Tibial nerve (tissue), 4 donors: ENCODE measurements at regions not wholly inside any gene's neighbourhood (a gene's known extent, or its start where the extent isn't known, plus 50 kb on each side); places are given as distances from the start of the nearest gene placed in this dataset.

Experiments
- DNase-seq, 2 donors: peaks; one replicate each; pipeline ENCODE4 v3.0.0-alpha.2; 2019; ENCODE audit warnings: low spot score in 2 of 2
- H3K27ac ChIP-seq, 4 donors: fragments of 200-600 bp; sonication (generic) in 3 of 4; one replicate each; pipeline ENCODE4 v1.5.1; 2017 to 2019; ENCODE audit warnings: mild to moderate bottlenecking in 1 of 4
- H3K27me3 ChIP-seq, 2 donors: fragments of 200-600 bp; sonication (generic) in 1 of 2; one replicate each; pipeline versions ENCODE4 v1.5.1 to v1.6.0; 2017 to 2019
- H3K36me3 ChIP-seq, 3 donors: fragments of 200-600 bp; sonication (generic); one replicate each; pipeline ENCODE4 v1.5.1; 2018 to 2019
- H3K4me1 ChIP-seq, 4 donors: fragments of 200-600 bp; sonication (generic) in 3 of 4; one replicate each; pipeline ENCODE4 v1.5.1; 2017 to 2019
- H3K4me3 ChIP-seq, 4 donors: fragments of 200-600 bp; sonication (generic) in 3 of 4; one replicate each; pipeline ENCODE4 v1.5.1; 2017 to 2019; ENCODE audit warnings: mild to moderate bottlenecking in 1 of 4, moderate library complexity in 1 of 4
- H3K9me3 ChIP-seq, 4 donors: fragments of 200-600 bp; sonication (generic) in 3 of 4; one replicate each; pipeline ENCODE4 v1.5.1; 2017 to 2019
- EP300 ChIP-seq, 2 donors: sonication (generic); formaldehyde crosslinking; IDR thresholded peaks; one replicate each; pipeline ENCODE4 v1.6.1; 2017; ENCODE audit warnings: antibody characterized with exemption in 2 of 2, mild to moderate bottlenecking in 1 of 2
- POLR2A ChIP-seq, 2 donors: fragments of 450-650 bp; IDR thresholded peaks; one replicate each; pipeline ENCODE4 v1.6.1; 2017; ENCODE audit warnings: antibody characterized with exemption in 2 of 2, mild to moderate bottlenecking in 2 of 2, moderate library complexity in 2 of 2
- WGBS, 2 donors: methylation state at CpG; one replicate each; pipeline ENCODE4 v1.1.5; 2018; 5-methylcytosine and 5-hydroxymethylcytosine counted together
- TF ChIP-seq, protein P1 (sequence below), 5 experiments: fragments of 200-600 bp in 3 of 5; fragments of 450-650 bp in 2 of 5; sonication (generic) in 3 of 5; IDR thresholded peaks; one replicate each; pipeline ENCODE4 v1.5.1; 2016 to 2019; ENCODE audit warnings: antibody characterized with exemption in 5 of 5, mild to moderate bottlenecking in 3 of 5, moderate library complexity in 2 of 5

GRCh38 chr13:34156841-34157365, 339.0 kb downstream of the RFC3 start:
- Histone ChIP-seq H3K4me1 (peaks cover 0 to 16% (median 2%) of the 10 kb centered on the region in 4 donors), H3K4me3 (no peak overlapping the region)
- no peak for TF ChIP-seq POLR2A (IDR thresholded peaks at IDR 0.05)
- TF ChIP-seq EP300 (IDR thresholded peaks at IDR 0.05): peak in 1 of 2 donors; percentile 54

GRCh38 chr13:34159946-34160345, 342.0 kb downstream of the RFC3 start:
- Histone ChIP-seq H3K27me3 (no peaks in the 10 kb centered on the region), H3K4me1 (peaks cover 0 to 30% (median 9%) of the 10 kb centered on the region in 4 donors), H3K36me3 (no peaks in the 10 kb centered on the region), H3K4me3 (no peak overlapping the region), H3K9me3 (no peaks in the 10 kb centered on the region), H3K27ac (no peak overlapping the region)
- no peak for DNase-seq
- TF ChIP-seq EP300 (IDR thresholded peaks at IDR 0.05) (no peak), POLR2A (IDR thresholded peaks at IDR 0.05) (no peak)
- TF ChIP-seq, protein P1, sequence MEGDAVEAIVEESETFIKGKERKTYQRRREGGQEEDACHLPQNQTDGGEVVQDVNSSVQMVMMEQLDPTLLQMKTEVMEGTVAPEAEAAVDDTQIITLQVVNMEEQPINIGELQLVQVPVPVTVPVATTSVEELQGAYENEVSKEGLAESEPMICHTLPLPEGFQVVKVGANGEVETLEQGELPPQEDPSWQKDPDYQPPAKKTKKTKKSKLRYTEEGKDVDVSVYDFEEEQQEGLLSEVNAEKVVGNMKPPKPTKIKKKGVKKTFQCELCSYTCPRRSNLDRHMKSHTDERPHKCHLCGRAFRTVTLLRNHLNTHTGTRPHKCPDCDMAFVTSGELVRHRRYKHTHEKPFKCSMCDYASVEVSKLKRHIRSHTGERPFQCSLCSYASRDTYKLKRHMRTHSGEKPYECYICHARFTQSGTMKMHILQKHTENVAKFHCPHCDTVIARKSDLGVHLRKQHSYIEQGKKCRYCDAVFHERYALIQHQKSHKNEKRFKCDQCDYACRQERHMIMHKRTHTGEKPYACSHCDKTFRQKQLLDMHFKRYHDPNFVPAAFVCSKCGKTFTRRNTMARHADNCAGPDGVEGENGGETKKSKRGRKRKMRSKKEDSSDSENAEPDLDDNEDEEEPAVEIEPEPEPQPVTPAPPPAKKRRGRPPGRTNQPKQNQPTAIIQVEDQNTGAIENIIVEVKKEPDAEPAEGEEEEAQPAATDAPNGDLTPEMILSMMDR (IDR thresholded peaks at IDR 0.05): no peak
- WGBS, 2 donors: 93 to 97% methylated on average over 3 of the region's 3 CpGs

More at GRCh38 chr13:34156841-34157365, 339.0 kb downstream of the RFC3 start:
- Histone ChIP-seq H3K27ac (no peak overlapping the region), H3K9me3 (no peaks in the 10 kb centered on the region), H3K27me3 (no peaks in the 10 kb centered on the region), H3K36me3 (no peaks in the 10 kb centered on the region)
- WGBS, 2 donors: 25 to 36% methylated on average over 12 of the region's 12 CpGs
- DNase-seq: peak; percentile 16 to 24

- DNase-seq: no peak
- TF ChIP-seq POLR2A (IDR thresholded peaks at IDR 0.05) (no peak), EP300 (IDR thresholded peaks at IDR 0.05) (no peak)
- TF ChIP-seq, protein P1 (IDR thresholded peaks at IDR 0.05): no peak
- H3K36me3 ChIP-seq: no peaks in the 10 kb centered on the region
- H3K4me3 ChIP-seq: peak overlapping the region in 1 of 4 donors; percentile 5
- H3K27ac ChIP-seq: peak overlapping the region in 3 of 4 donors; percentile 8 to 70 (median 55)
- WGBS, 2 donors: 24 to 26% methylated on average over 5 of the region's 5 CpGs
- no peaks in the 10 kb centered on the region for H3K9me3 ChIP-seq
- H3K27me3 ChIP-seq: no peaks in the 10 kb centered on the region
- peaks cover 0 to 25% (median 9%) of the 10 kb centered on the region in 4 donors for H3K4me1 ChIP-seq
Observed at GRCh38 chr13:34161931-34162543, 344.1 kb downstream of the RFC3 start.

DNA sequence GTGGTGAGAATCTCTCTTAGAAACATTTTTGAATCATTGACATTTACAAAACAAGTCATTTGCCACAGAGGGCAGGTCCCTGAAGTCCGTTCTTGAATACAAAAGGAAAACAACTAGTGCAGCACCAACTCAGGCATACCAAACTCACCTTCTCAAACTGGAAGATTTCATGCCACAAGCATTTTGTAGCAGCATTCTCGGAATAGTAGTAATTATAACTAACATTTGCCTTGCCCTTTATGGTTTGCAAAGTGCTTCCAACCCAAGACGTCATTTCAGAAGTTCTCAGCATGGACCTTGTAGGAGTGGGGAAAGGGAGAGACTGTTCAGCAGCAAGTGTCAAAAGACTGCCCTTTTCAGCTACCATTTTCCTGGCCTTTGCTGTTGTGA, 344.6 kb downstream of the RFC3 start:
- Histone ChIP-seq H3K4me3 (peak overlapping the region in 1 of 4 donors; percentile 5), H3K27ac (peak overlapping the region in 3 of 4 donors; percentile 8 to 70 (median 55)), H3K4me1 (peaks cover 0 to 20% (median 9%) of the 10 kb centered on the region in 4 donors), H3K27me3 (no peaks in the 10 kb centered on the region), H3K36me3 (no peaks in the 10 kb centered on the region), H3K9me3 (no peaks in the 10 kb centered on the region)
- DNase-seq: no peak
- TF ChIP-seq EP300 (IDR thresholded peaks at IDR 0.05): no peak
- WGBS, 2 donors: 22 to 30% methylated on average over 3 of the region's 3 CpGs

DNA sequence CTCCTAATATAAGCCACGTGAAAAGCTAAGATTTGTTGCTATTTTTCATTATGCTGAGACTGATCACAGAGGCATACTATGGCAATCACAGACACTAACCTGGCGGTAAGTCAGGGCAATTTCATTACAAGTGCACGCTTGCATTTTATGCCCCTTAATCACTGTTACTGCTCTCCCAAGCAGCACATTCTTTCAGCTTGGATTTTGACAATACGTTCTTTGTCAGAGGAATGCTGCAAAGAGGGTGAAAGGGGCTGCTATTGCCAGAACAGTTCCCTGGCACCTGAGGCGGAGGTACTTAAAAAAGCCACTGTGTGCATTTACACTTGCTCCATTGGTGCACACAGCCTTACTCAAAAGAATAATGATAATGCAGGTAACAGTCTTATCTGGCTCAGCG, 346.6 kb downstream of the RFC3 start:
- Histone ChIP-seq H3K4me3 (no peak overlapping the region), H3K27ac (no peak overlapping the region), H3K27me3 (no peaks in the 10 kb centered on the region), H3K36me3 (no peaks in the 10 kb centered on the region), H3K9me3 (no peaks in the 10 kb centered on the region), H3K4me1 (peaks cover 0 to 19% (median 9%) of the 10 kb centered on the region in 4 donors)
- TF ChIP-seq, protein P1 (IDR thresholded peaks at IDR 0.05): no peak
- TF ChIP-seq POLR2A (IDR thresholded peaks at IDR 0.05) (no peak), EP300 (IDR thresholded peaks at IDR 0.05) (no peak)
- 61 to 75% methylated on average over 6 of the region's 6 CpGs for WGBS, 2 donors
- DNase-seq: no peak

DNA sequence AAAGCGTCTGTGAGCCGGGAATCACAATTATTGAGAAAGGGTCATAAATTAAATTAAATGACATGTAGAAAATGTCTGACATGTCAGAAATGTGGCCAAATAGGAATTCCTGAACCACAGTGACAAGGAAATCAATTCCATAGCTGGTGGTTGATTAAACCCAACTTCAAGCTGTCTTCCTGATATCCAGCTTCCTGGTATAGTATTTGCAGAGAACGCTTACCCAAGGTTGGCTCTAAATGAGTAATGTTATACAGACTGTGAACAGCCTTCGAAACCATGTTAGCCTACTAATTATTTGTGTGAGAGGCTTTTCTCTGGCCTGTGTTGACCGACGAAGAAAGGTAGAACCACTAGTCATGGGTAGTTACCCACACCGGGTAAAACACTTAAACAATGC, 347.2 kb downstream of the RFC3 start:
- no peak overlapping the region for H3K27ac ChIP-seq
- no peaks in the 10 kb centered on the region for H3K27me3 ChIP-seq
- WGBS, 2 donors: 90 to 94% methylated on average over 7 of the region's 7 CpGs

More for the DNA sequence above, 347.2 kb downstream of the RFC3 start:
- Histone ChIP-seq H3K9me3 (no peaks in the 10 kb centered on the region), H3K4me3 (no peak overlapping the region), H3K4me1 (peaks cover 0 to 19% (median 9%) of the 10 kb centered on the region in 4 donors), H3K36me3 (no peaks in the 10 kb centered on the region)
- TF ChIP-seq EP300 (IDR thresholded peaks at IDR 0.05) (no peak), POLR2A (IDR thresholded peaks at IDR 0.05) (no peak)
- TF ChIP-seq, protein P1 (IDR thresholded peaks at IDR 0.05): no peak
- DNase-seq: no peak
